Fibroblast of lung (primary cell): ENCODE measurements at regions not wholly inside any gene's neighbourhood (a gene's known extent, or its start where the extent isn't known, plus 50 kb on each side); places are given as distances from the start of the nearest gene placed in this dataset.

ENCODE experiments used
- DNase-seq, 2 donors: peaks; one replicate each; pipeline versions ENCODE4 v3.0.0 to v3.0.0-alpha.2; 2010; ENCODE audit warnings: low read depth in 2 of 2
- H2AFZ ChIP-seq: 2 replicates; pipeline ENCODE4 v1.5.1; 2012; ENCODE audit warnings: low read length, control low read depth, inconsistent platforms
- H3K27ac ChIP-seq: 2 replicates; pipeline ENCODE4 v1.5.1; 2011; ENCODE audit warnings: low read length, control low read depth; ENCODE audit not compliant: insufficient read depth
- H3K27me3 ChIP-seq: 2 replicates; pipeline ENCODE4 v1.5.1; 2011; ENCODE audit warnings: mild to moderate bottlenecking, low read length; ENCODE audit not compliant: control insufficient read depth, insufficient read depth
- H3K36me3 ChIP-seq: 2 replicates; pipeline ENCODE4 v1.5.1; 2011; ENCODE audit warnings: low read length; ENCODE audit not compliant: control insufficient read depth, insufficient read depth
- H3K4me1 ChIP-seq: 2 replicates; pipeline ENCODE4 v1.5.1; 2011; ENCODE audit warnings: low read length; ENCODE audit not compliant: control insufficient read depth, insufficient read depth; ENCODE audit errors: extremely low read depth
- H3K4me2 ChIP-seq: 2 replicates; pipeline ENCODE4 v1.5.1; 2011; ENCODE audit warnings: low read length, control low read depth; ENCODE audit not compliant: insufficient read depth; ENCODE audit errors: extremely low read depth
- H3K4me3 ChIP-seq, 4 experiments: fragments of 200-600 bp in 1 of 4; sonication (generic) in 1 of 4; replicated peaks in 1 of 4; 2 replicates each; pipeline ENCODE4 v1.5.1; 2011 to 2016; ENCODE audit warnings: low read length in 4 of 4, low read depth in 3 of 4, mild to moderate bottlenecking in 3 of 4, control low read depth in 2 of 4, inconsistent platforms in 1 of 4, mixed read lengths in 1 of 4; ENCODE audit not compliant: insufficient read depth in 1 of 4; ENCODE audit errors: control extremely low read depth in 1 of 4
- H3K79me2 ChIP-seq: 2 replicates; pipeline ENCODE4 v1.5.1; 2012; ENCODE audit warnings: mild to moderate bottlenecking, low read length, inconsistent platforms; ENCODE audit not compliant: control insufficient read depth, insufficient read depth
- H3K9ac ChIP-seq: 2 replicates; pipeline ENCODE4 v1.5.1; 2011; ENCODE audit warnings: mild to moderate bottlenecking, low read length, control low read depth; ENCODE audit not compliant: insufficient read depth
- H3K9me3 ChIP-seq: 2 replicates; pipeline ENCODE4 v1.5.1; 2012; ENCODE audit warnings: low read depth, low read length; ENCODE audit not compliant: control insufficient read depth, insufficient read depth
- H4K20me1 ChIP-seq: 2 replicates; pipeline ENCODE4 v1.5.1; 2011; ENCODE audit warnings: low read length; ENCODE audit not compliant: control insufficient read depth, insufficient read depth; ENCODE audit errors: extremely low read depth
- CTCF ChIP-seq, 2 donors: IDR thresholded peaks in 1 of 2; conservative IDR thresholded peaks in 1 of 2; 1 replicate in 1 of 2; 2 replicates in 1 of 2; pipeline ENCODE4 v1.5.1; 2011 to 2012; ENCODE audit warnings: low read length in 2 of 2, control low read depth in 1 of 2, inconsistent platforms in 1 of 2, low read depth in 1 of 2, mild to moderate bottlenecking in 1 of 2
- EZH2 ChIP-seq: IDR thresholded peaks from 2 replicates; pipeline ENCODE4 v1.5.1; 2012; ENCODE audit warnings: low read length, control low read depth, mild to moderate bottlenecking; ENCODE audit errors: missing control alignments

GRCh38 chr5:113771483-113771882 is 258.0 kb downstream of the YTHDC2 start:
- Histone ChIP-seq H3K4me1 (no peaks in the 10 kb centered on the region), H3K27ac (no peak overlapping the region), H3K4me2 (no peak overlapping the region), H2AFZ (no peak overlapping the region), H4K20me1 (no peaks in the 10 kb centered on the region), H3K9ac (no peak overlapping the region), H3K27me3 (no peaks in the 10 kb centered on the region), H3K79me2 (no peaks in the 10 kb centered on the region), H3K36me3 (no peaks in the 10 kb centered on the region), H3K9me3 (no peaks in the 10 kb centered on the region), H3K4me3 (no peak overlapping the region)
- TF ChIP-seq EZH2: no peak
- TF ChIP-seq CTCF (conservative IDR thresholded peaks at IDR 0.05 in 1 of 2, IDR thresholded peaks at IDR 0.05 in 1 of 2; ENCODE audit: low read depth in 1 of 2, low read length in 2 of 2): no peak
- no peak for DNase-seq

GRCh38 chr5:113776168-113776567 is 262.7 kb downstream of the YTHDC2 start:
- Histone ChIP-seq H2AFZ (no peak overlapping the region), H3K9ac (no peak overlapping the region), H3K4me1 (no peaks in the 10 kb centered on the region), H3K27ac (no peak overlapping the region), H3K79me2 (no peaks in the 10 kb centered on the region), H3K4me2 (no peak overlapping the region), H3K27me3 (no peaks in the 10 kb centered on the region), H3K4me3 (no peak overlapping the region), H3K9me3 (no peaks in the 10 kb centered on the region), H4K20me1 (no peaks in the 10 kb centered on the region), H3K36me3 (no peaks in the 10 kb centered on the region)
- TF ChIP-seq CTCF (conservative IDR thresholded peaks at IDR 0.05 in 1 of 2, IDR thresholded peaks at IDR 0.05 in 1 of 2; ENCODE audit: low read depth in 1 of 2, low read length in 2 of 2) (no peak), EZH2 (no peak)
- DNase-seq: no peak

GRCh38 chr5:113776832-113777525 is 263.5 kb downstream of the YTHDC2 start:
- H3K36me3 ChIP-seq: no peaks in the 10 kb centered on the region
- no peak overlapping the region for H2AFZ ChIP-seq
- H3K4me1 ChIP-seq: no peaks in the 10 kb centered on the region
- H3K9me3 ChIP-seq: no peaks in the 10 kb centered on the region
- no peak overlapping the region for H3K4me2 ChIP-seq
- peak in 1 of 2 donors; percentile 24 for DNase-seq
- H3K27me3 ChIP-seq: no peaks in the 10 kb centered on the region
- H4K20me1 ChIP-seq: no peaks in the 10 kb centered on the region
- no peaks in the 10 kb centered on the region for H3K79me2 ChIP-seq
- no peak overlapping the region for H3K9ac ChIP-seq
- H3K27ac ChIP-seq: no peak overlapping the region
- H3K4me3 ChIP-seq: no peak overlapping the region
- TF ChIP-seq CTCF (conservative IDR thresholded peaks at IDR 0.05 in 1 of 2, IDR thresholded peaks at IDR 0.05 in 1 of 2; ENCODE audit: low read depth in 1 of 2, low read length in 2 of 2) (no peak), EZH2 (no peak)
